HG03432 (cell line): ENCODE measurements at regions not wholly inside any gene's neighbourhood (a gene's known extent, or its start where the extent isn't known, plus 50 kb on each side); places are given as distances from the start of the nearest gene placed in this dataset.
"Not testable (repeated sequence)": the region's sequence is repeated elsewhere in the genome, so short reads cannot be mapped to it uniquely, and the experiment has no call there.

Source experiments
- ATAC-seq: cut with Tn5 transposase; IDR thresholded peaks from one replicate; pipeline ENCODE4 v1.9.1; 2021; ENCODE audit warnings: mild to moderate bottlenecking, moderate library complexity; ENCODE audit not compliant: unreplicated experiment

GRCh38 chr12:123062681-123063486, 82.4 kb downstream of the ARL6IP4 start:
- peak; percentile 54 for ATAC-seq

- no peak for ATAC-seq
These were observed 81.1 kb downstream of the ARL6IP4 start for GRCh38 chr12:123061441-123062205.

- no peak for ATAC-seq
These were observed 79.0 kb downstream of the ARL6IP4 start for GRCh38 chr12:123059500-123059899.

- ATAC-seq = no peak
These were observed 78.5 kb downstream of the ARL6IP4 start for GRCh38 chr12:123058980-123059379.

- no peak for ATAC-seq
These were observed 78.0 kb downstream of the ARL6IP4 start for GRCh38 chr12:123058481-123058880.

- ATAC-seq = no peak
These were observed 77.2 kb downstream of the ARL6IP4 start for GRCh38 chr12:123057513-123058265.

- ATAC-seq = no peak
These were observed 76.2 kb downstream of the ARL6IP4 start for GRCh38 chr12:123056709-123057108.

GRCh38 chr12:123056053-123056452, 75.6 kb downstream of the ARL6IP4 start:
- ATAC-seq = no peak

- ATAC-seq = no peak
These were observed 74.8 kb downstream of the ARL6IP4 start for GRCh38 chr12:123055281-123055766.

- ATAC-seq = no peak
These were observed 73.9 kb downstream of the ARL6IP4 start for GRCh38 chr12:123054371-123054770.

- no peak for ATAC-seq
These were observed 71.1 kb downstream of the ARL6IP4 start for GRCh38 chr12:123051556-123051955.

- ATAC-seq = no peak
These were observed 70.4 kb downstream of the ARL6IP4 start for GRCh38 chr12:123050913-123051312.

- ATAC-seq = no peak
These were observed 69.9 kb downstream of the ARL6IP4 start for GRCh38 chr12:123050331-123050831.

GRCh38 chr12:123049398-123050240, 69.1 kb downstream of the ARL6IP4 start:
- ATAC-seq = no peak

GRCh38 chr12:123047892-123048291, 67.4 kb downstream of the ARL6IP4 start:
- not testable (repeated sequence) for ATAC-seq

GRCh38 chr12:123047289-123047688, 66.8 kb downstream of the ARL6IP4 start:
- ATAC-seq = no peak

GRCh38 chr12:123046431-123046830, 66.0 kb downstream of the ARL6IP4 start:
- ATAC-seq = no peak

GRCh38 chr12:123045678-123046077, 65.2 kb downstream of the ARL6IP4 start:
- no peak for ATAC-seq

GRCh38 chr12:123044351-123044750, 63.9 kb downstream of the ARL6IP4 start:
- no peak for ATAC-seq

- no peak for ATAC-seq
These were observed 63.1 kb downstream of the ARL6IP4 start for GRCh38 chr12:123043536-123044001.
